Right cardiac atrium (tissue), 5 donors: ENCODE measurements at regions not wholly inside any gene's neighbourhood (a gene's known extent, or its start where the extent isn't known, plus 50 kb on each side); places are given as distances from the start of the nearest gene placed in this dataset.

Experiments
- ATAC-seq, 2 donors: fragments of 200-7000 bp; cut with Tn5 transposase; one replicate each; pipeline versions ENCODE4 v1.8.0 to v1.9.1; 2020; ENCODE audit warnings: moderate library complexity in 2 of 2, mild to moderate bottlenecking in 1 of 2
- DNase-seq, 3 donors: peaks; one replicate each; pipeline ENCODE4 v3.0.0-alpha.2; 2020
- H3K27ac ChIP-seq: one replicate; pipeline ENCODE4 v1.5.1; 2013; ENCODE audit warnings: mild to moderate bottlenecking, low read length, control low read depth, moderate library complexity
- H3K27me3 ChIP-seq: one replicate; pipeline ENCODE4 v1.6.1; 2013; ENCODE audit not compliant: control insufficient read depth, insufficient read depth
- H3K4me1 ChIP-seq: one replicate; pipeline ENCODE4 v1.6.1; 2013; ENCODE audit warnings: low read length; ENCODE audit not compliant: control insufficient read depth, insufficient read depth
- H3K4me3 ChIP-seq: one replicate; pipeline ENCODE4 v1.5.1; 2013; ENCODE audit warnings: low read length, control low read depth
- H3K9me3 ChIP-seq: one replicate; pipeline ENCODE4 v1.6.1; 2013; ENCODE audit warnings: low read length; ENCODE audit not compliant: control insufficient read depth
- WGBS: extraction: QIAGEN DNeasy Blood & Tissue Kit; methylation state at CpG from one replicate; pipeline ENCODE4 v1.1.7; 2013; 5-methylcytosine and 5-hydroxymethylcytosine counted together
- intact Hi-C, 4 donors: fragments of 100-400 bp; cut with DNase I; formaldehyde crosslinking; loops; one replicate each; pipeline versions ENCODE4 v1.11.0 to v1.14.0; 2022 to 2023
- donor health status: healthy with polysubstance abuse.
- donor health status: DM: no; HTN: yes; CAD: no.
- donor health status: DM: no; HTN: no; CAD: no.
- donor health status: DM: no; HTN: yes; CAD: no; lungs with severe emphysema.
- donor health status: DM: yes; HTN: yes; CAD: no.

DNA sequence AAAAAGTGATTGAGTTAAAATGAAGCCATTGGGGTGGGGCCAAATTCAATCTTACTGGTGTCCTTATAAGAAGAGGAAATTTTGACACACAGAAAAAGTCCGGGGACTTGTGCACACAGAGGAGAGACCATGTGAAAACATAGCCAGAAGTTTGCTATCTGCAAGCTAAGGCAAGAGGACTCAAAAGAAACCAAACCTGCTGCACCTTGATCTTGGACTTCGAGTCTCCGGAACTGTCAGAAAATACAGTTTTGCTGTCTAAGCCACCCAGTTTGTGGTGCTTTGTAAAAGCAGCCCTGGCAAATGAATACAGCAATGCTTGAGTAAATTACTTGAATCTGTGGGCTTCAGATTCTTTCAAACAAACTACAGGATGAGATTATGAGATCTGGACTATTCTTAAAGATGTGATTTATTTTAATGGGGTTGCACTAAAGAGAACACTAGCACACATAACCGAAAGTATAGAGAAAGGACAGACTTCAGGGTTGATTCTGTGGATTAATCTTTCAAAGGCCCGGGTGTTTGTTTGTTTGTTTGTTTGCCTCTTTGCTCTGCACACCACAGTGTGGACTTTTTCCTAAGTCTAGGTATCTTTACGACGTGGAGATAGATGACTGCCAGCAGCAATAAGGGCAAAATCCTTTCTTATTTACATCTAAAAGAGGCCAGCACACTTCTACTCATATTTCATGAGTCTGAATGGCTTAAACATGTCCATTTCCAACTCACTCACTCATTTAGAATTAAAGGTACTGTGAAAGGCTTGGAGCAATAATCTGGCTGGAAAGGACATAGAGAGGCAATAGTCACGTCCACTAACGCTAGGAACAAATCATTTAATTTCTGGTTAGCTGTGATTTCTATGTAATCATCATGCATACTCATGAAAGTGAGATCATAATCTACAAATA, 53.9 kb upstream of the SSR3 start:
- ATAC-seq = no peak
- no peaks in the 10 kb centered on the region for H3K27me3 ChIP-seq
- DNase-seq = no peak
- WGBS = 90% methylated on average over 9 of the region's 9 CpGs
- H3K4me1 ChIP-seq = no peaks in the 10 kb centered on the region
- no peak overlapping the region for H3K4me3 ChIP-seq
- intact Hi-C loops = loop anchor here in 1 of 4 donors (10.0 kb wide), 1 partner anchor 476 kb away; no protein-coding TSS in a partner anchor
- no peak overlapping the region for H3K27ac ChIP-seq
- no peaks in the 10 kb centered on the region for H3K9me3 ChIP-seq

- H3K4me3 ChIP-seq = no peak overlapping the region
- DNase-seq (no peak), ATAC-seq (no peak)
- H3K27me3 ChIP-seq = no peaks in the 10 kb centered on the region
- 85% methylated on average over 4 of the region's 4 CpGs for WGBS
- no peaks in the 10 kb centered on the region for H3K9me3 ChIP-seq
- intact Hi-C loops = loop anchor here in 1 of 4 donors (10.0 kb wide), 1 partner anchor 478 kb away; no protein-coding TSS in a partner anchor
- no peak overlapping the region for H3K27ac ChIP-seq
- H3K4me1 ChIP-seq = no peaks in the 10 kb centered on the region
Observed at GRCh38 chr3:156606729-156607128, 51.8 kb upstream of the SSR3 start.

DNA sequence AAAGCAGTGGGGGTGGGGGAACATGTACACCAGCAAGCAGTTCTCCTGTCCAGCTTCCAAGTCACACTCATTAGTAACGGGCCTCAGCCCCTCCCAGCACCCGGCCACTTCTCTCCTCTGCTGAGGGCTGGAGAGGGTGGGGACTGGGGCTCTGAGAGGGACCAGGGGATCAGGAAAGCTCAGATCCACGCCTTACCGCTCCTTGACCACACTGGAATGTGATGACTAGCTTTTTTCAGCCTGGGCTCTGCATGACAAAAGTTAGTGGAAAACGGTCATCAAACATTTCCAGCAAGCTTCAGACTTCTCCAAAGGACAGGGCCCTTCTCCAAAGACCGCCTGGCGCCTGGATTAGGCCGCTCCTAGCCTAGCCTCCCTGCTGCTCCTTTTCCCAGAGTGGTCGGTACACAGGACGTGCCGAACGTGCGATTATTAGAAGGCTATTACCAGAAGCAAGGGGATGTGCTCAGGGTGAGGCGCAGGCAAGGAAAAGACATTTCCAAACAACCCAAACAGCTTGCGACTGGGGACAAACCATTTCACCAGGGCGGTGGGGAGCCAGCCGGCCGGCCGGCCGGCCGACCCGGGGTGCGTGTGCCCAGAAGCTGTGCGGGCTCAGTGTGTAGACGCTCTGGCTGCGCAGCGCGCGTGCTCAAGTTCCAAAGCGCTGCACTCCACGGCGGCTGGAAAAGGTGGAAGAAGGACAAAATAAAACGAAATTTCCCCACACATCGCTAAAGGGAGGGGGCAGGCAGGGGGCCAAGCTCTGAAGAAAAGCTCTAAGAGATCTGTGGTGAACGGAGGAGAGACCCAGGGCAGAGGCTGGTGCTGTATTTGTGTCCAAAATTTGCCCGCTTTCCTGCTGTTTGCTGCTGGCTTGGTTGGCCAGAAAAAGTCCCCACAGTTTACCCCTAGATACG, 51.0 kb upstream of the SSR3 start:
- H3K4me3 ChIP-seq = peak overlapping the region; percentile 84
- H3K4me1 ChIP-seq = no peaks in the 10 kb centered on the region
- intact Hi-C loops = loop anchor here in 1 of 4 donors (10.0 kb wide), 1 partner anchor 479 kb away; no protein-coding TSS in a partner anchor
- peak overlapping the region; percentile 92 for H3K27ac ChIP-seq
- H3K9me3 ChIP-seq = no peaks in the 10 kb centered on the region
- H3K27me3 ChIP-seq = no peaks in the 10 kb centered on the region
- WGBS = 6% methylated on average over 37 of the region's 37 CpGs
- ATAC-seq (peak; percentile 91 to 98), DNase-seq (peak; percentile 66 to 84 (median 83))

DNA sequence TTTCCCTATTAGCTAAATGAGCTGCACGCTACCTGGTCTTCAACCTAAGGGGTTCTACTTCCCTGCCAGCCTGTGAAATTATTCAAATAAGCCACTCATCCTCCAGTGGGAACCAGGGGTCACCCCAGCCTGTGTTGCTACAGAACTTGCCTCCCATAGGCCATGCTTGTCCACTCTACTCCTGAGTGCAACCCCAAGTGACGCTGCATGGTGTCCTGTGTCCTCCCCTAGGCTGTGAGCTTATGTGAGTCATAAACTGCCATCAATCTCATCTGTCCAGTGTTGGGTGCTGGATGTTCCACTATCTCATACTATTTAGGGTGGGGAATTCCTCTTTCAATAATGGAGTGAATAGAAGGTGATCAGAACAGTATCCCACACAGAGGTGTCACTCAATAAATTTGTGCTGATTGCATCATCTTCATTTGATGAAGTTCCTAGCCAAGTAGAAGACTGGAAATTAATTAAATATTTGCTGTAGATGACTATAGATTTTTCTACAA, 49.8 kb upstream of the SSR3 start:
- DNase-seq (no peak), ATAC-seq (no peak)
- no peaks in the 10 kb centered on the region for H3K9me3 ChIP-seq
- no peaks in the 10 kb centered on the region for H3K27me3 ChIP-seq
- no peak overlapping the region for H3K4me3 ChIP-seq
- intact Hi-C loops = loop anchor here in 1 of 4 donors (10.0 kb wide), 1 partner anchor 480 kb away; no protein-coding TSS in a partner anchor
- 97% methylated on average over 2 of the region's 2 CpGs for WGBS
- H3K27ac ChIP-seq = no peak overlapping the region
- no peaks in the 10 kb centered on the region for H3K4me1 ChIP-seq
